ENCODE measurements at regions not wholly inside any gene's neighbourhood (a gene's known extent, or its start where the extent isn't known, plus 50 kb on each side); places are given as distances from the start of the nearest gene placed in this dataset.
A peak's percentile ranks its signal among the peaks of the same experiment; 100 is the strongest.
"Not testable (repeated sequence)": the region's sequence is repeated elsewhere in the genome, so short reads cannot be mapped to it uniquely, and the experiment has no call there.

- FAIRE-seq (no peak), DNase-seq (ENCODE audit: low spot score) (no peak)
Measured at GRCh38 chr2:239820836-239821693, 204.1 kb downstream of the NDUFA10 start.

- FAIRE-seq, result no peak
- DNase-seq (ENCODE audit: low spot score), result no peak
Measured at GRCh38 chr2:239819974-239820555, 205.1 kb downstream of the NDUFA10 start.

DNA sequence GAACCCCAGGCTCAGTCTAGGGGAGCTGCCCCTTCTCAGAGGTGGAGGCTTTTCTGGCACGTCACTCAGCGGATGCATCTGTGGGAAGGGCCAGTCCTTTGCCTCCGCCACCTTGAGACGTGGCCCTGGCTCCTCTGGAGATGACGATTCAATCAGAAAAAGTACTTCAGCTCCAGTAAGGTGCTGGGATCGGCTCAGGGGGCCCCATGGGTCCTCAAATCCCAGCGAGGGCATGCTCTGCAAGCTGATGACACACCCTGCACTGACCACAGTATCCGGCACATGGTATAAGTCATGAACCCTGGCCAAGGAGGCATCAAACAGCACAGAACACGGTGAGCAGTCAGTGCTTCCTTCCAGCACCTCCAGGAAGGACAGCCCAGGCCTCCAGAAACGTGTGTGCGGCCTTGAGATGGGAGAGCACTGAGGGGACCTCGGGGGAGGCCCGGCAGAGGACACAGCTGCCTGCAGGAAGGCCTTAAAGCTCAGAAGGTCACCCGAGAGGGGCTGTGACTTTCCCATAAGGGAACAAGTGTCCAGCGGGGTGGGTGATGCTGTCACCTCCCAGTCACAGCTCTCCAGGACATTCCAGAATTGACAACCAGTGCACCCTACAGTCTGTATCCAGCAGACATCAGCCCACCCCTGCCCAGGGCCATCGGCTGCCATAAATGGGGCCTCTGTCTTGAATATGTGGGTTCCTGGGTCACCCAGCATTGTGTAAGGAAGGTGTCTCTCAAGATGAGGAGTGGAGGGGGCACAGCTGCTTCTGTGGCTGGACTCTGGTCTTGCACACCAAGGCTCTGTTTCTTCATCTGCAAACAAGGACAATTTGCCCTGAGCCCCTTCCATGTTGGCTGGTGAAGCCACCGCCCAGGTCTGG, 205.8 kb downstream of the NDUFA10 start:
- DNase-seq (ENCODE audit: low spot score) (no peak), FAIRE-seq (no peak)

GRCh38 chr2:239818531-239819011, 206.6 kb downstream of the NDUFA10 start:
- FAIRE-seq, result no peak
- DNase-seq (ENCODE audit: low spot score), result no peak

DNA sequence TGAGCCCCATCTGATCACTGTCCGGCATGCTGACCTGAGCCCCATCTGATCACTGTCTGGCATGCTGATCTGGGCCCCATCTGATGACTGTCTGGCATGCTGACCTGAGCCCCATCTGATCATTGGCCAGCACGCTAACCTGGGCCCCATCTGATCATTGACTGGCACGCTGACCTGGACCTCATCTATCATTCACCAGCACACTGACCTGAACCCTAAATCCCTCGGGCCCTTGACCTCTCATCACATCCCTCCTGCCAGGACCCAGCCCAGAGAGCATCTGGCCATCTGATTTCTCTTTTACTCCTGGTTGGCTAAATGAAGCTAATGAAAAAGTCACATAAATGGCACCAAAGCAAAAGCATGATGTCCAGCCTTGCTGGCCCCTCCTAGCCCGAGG, 207.1 kb downstream of the NDUFA10 start:
- FAIRE-seq, result no peak
- no peak for DNase-seq (ENCODE audit: low spot score)

DNA sequence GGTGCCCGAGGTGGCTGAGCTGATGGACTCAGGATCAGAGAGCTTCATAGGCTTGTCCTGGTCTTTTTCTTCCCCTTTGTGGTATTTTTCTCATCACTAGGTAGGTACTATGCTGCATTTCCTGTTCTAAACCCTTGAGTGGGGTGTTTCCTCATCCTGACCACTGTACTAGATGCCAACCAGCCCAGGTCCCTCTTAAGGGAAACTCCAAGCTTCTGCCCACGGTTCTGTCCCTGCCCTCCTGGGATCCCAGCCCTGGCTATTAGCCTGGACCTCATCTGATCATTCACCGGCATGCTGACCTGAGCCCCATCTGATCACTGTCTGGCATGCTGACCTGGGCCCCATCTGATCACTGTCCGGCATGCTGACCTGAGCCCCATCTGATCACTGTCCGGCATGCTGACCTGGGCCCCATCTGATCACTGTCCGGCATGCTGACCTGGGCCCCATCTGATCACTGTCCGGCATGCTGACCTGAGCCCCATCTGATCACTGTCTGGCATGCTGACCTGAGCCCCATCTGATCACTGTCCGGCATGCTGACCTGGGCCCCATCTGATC, 207.6 kb downstream of the NDUFA10 start:
- FAIRE-seq; DNase-seq (ENCODE audit: low spot score): not testable (repeated sequence)

- FAIRE-seq (no peak), DNase-seq (ENCODE audit: low spot score) (no peak)
Measured at GRCh38 chr2:239816576-239817467, 208.3 kb downstream of the NDUFA10 start.

- FAIRE-seq (peak; percentile 53), DNase-seq (ENCODE audit: low spot score) (no peak)
Measured at GRCh38 chr2:239815671-239816070, 209.5 kb downstream of the NDUFA10 start.

DNA sequence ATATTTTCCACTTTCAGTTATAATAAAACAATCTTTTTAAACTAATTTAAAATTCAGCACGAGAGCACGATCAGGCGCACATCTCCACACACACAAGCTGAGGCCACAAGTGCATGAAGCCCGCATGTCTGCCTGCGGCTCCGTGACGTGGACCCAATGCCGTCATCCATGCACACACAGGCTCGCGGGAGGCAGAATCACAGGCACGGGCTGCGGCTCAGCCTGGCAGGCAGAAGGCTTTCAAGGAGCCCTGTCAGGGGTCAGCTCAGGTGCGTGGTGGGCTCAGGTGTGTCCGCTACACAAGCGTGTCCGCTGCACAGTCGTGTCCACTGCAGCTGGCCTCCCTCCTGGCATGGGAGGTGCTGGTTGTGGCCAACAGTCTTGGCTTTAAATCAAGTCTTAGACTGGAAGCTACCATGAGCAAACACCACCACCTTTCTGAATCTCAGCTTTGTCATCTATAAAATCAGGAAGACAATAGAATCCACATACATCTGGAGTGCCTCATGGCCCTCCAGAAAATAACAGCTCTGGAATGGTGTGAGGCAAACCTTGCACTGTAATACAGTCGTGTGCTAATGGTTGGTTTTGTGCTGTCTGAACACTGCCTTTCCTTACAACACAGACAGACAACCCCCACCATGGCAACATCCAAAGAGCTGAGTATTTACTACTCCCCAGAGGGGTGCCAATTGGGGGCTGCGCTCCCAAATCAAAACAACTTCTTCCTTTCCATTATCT, 210.1 kb downstream of the NDUFA10 start:
- no peak for DNase-seq (ENCODE audit: low spot score)
- FAIRE-seq, result no peak

DNA sequence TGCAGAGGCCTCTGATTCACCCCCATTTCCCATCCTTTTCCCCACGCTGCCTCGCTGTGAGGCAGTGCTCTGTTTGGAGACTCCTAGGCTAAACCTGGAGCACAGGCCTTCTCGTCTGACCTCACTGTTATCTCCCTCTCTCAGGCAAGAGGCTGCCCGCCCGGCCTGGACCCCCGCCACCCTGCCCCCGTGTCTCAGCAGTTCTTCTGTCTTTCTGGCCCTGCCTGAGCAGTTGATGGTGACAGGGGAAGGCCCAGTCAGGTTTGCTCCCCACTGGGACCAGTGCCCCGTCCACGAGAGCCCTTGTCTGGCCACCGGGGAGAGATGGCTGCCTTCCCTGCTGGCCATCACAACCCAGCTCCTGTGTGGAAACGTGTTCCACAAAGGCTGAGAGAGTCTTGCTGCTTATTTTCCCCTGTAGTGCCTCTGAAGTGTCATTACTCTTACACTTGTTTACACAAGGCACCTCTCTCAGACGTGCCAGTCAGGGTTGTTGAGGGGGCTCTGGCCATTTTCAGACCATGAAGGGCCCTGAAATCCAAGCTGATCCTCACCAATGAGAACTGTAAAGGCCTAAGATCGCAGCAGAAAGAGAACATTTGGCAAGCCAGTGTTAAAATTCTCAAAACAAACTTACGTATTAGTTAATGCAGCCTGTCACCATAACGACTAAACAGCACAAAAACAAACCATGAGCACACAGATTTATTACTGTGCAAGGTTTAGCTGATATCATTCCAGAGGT, 210.9 kb downstream of the NDUFA10 start:
- no peak for FAIRE-seq
- no peak for DNase-seq (ENCODE audit: low spot score)

- FAIRE-seq (no peak), DNase-seq (ENCODE audit: low spot score) (no peak)
Measured at GRCh38 chr2:239813261-239814115, 211.7 kb downstream of the NDUFA10 start.

DNA sequence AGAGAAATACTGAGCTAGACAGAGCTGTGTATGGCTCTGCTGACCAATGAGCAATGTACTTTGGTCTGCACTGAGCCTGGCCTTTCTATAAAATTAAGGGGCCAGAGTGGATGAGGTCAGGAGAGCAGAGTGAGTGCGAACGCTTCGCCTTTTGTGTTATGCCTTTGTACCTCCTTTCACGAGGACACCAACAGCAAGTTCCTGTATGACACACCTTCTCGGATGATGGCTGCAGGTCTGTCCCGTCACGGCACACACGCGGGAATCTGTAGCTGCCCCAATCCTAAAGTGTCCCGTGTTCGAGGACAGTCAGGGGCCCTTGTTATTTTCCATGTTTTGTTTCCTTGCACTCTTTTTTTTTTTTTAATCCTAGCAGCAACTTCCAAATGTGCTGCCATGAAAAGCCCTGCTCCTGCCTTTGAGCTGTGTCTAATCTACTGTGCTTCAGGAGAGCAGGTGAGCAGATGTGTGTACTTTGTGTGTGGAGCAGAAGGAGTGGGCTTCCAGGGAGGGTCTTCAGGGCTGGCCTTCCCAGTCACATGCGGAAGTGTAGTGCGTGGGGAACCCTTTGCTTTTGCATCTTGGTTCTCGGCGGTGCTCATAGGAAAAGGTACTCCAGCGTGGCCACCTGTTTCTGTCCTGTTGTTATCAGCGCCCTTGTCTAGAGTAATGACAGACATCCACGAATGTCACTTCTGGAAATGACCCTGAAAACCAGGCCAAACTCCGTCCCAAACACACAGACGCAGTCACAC, 213.2 kb downstream of the NDUFA10 start:
- DNase-seq (ENCODE audit: low spot score), result no peak
- FAIRE-seq, result no peak

- no peak for FAIRE-seq
Measured at GRCh38 chr2:239811111-239811781, 213.9 kb downstream of the NDUFA10 start.

DNA sequence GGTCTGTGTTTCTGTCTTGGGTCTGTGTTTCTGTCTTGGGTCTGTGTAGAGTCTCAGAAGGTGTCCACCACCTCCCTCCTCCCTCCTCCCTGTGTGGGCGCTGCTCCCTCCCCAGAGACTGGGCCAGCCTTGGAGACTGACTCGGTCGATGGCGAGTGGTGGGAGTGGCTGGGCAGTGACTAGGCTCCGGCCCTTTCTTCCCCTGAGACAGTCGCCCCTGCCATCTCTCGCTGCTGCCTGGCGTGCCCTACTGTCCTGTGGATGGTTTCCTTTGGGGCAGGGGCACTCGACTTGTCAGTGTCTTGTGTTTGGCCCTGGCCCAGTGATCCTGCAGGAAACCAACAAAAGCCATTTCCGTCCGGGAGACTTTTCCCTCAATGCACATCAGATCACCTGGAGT, 215.8 kb downstream of the NDUFA10 start:
- DNase-seq (ENCODE audit: low spot score), result no peak
- FAIRE-seq, result no peak

More at GRCh38 chr2:239811111-239811781, 213.9 kb downstream of the NDUFA10 start:
- DNase-seq (ENCODE audit: low spot score), result no peak

- FAIRE-seq (no peak), DNase-seq (ENCODE audit: low spot score) (no peak)
Measured at GRCh38 chr2:239807568-239807967, 217.6 kb downstream of the NDUFA10 start.

DNA sequence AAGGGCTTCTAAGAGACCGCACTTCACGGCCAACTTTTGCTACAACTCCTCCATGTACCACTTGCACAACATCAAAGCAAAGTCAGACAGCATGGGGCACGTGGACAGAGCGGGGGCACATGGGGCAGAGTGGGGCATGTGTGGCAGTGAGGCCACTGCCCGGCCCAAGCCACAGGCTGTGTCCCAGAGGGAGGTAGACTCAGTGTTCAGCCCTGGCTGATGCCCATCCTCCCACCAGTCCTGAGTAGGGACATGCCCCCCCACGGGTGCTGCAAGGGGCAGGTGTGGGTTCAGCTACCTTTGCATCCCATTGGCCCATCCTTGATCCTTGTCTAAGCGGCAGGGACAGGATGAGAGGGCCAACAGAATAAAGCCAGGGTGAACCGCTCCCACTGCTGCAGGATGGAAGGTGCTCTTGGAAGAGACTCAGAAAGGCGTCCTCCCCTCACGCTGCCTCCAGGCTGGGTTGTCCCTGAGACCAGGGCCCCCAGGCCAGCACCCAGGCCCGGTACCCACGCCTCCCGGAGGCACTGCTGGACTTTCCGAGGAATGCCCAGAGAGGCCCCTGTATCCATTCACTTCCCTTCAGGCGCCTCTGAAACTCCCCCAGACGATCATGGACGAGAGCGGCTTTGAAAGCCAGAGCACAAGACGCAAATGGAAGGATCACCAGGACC, 218.2 kb downstream of the NDUFA10 start:
- FAIRE-seq (no peak), DNase-seq (ENCODE audit: low spot score) (no peak)
